Smooth muscle cell (in vitro differentiated cells): ENCODE measurements at regions not wholly inside any gene's neighbourhood (a gene's known extent, or its start where the extent isn't known, plus 50 kb on each side); places are given as distances from the start of the nearest gene placed in this dataset.

Source experiments
- DNase-seq: peaks from one replicate; lab custom pipeline; 2025; ENCODE audit not compliant: unreplicated experiment; lab: John Stamatoyannopoulos, UW
- H2AFZ ChIP-seq: fragments of 200-600 bp; sonication (generic); 2 replicates; pipeline ENCODE4 v1.6.0; 2016; ENCODE audit warnings: antibody characterized with exemption, low read depth, mild to moderate bottlenecking
- H3F3A ChIP-seq: fragments of 200-600 bp; sonication (generic); 2 replicates; pipeline ENCODE4 v1.6.0; 2017; ENCODE audit warnings: antibody characterized with exemption, low read depth
- H3K27ac ChIP-seq: fragments of 200-600 bp; sonication (generic); 2 replicates; pipeline ENCODE4 v1.5.1; 2016; ENCODE audit warnings: low read depth, mild to moderate bottlenecking
- H3K27me3 ChIP-seq: fragments of 200-600 bp; sonication (generic); 2 replicates; pipeline ENCODE4 v1.6.1; 2016; ENCODE audit warnings: low read depth, mild to moderate bottlenecking
- H3K36me3 ChIP-seq: fragments of 200-600 bp; sonication (generic); 2 replicates; pipeline ENCODE4 v1.5.1; 2016; ENCODE audit warnings: low read depth
- H3K4me1 ChIP-seq: fragments of 200-600 bp; sonication (generic); 2 replicates; pipeline ENCODE4 v1.5.1; 2016; ENCODE audit warnings: low read depth
- H3K4me2 ChIP-seq: fragments of 200-600 bp; sonication (generic); 2 replicates; pipeline ENCODE4 v1.6.0; 2016; ENCODE audit warnings: mild to moderate bottlenecking
- H3K4me3 ChIP-seq: fragments of 200-600 bp; sonication (generic); 2 replicates; pipeline ENCODE4 v1.5.1; 2016; ENCODE audit warnings: mild to moderate bottlenecking
- H3K79me2 ChIP-seq: fragments of 200-600 bp; sonication (generic); 2 replicates; pipeline ENCODE4 v1.6.0; 2016; ENCODE audit warnings: low read depth, mild to moderate bottlenecking
- H3K9ac ChIP-seq: fragments of 200-600 bp; sonication (generic); 2 replicates; pipeline ENCODE4 v1.6.0; 2016; ENCODE audit warnings: low read depth
- H3K9me3 ChIP-seq: fragments of 200-600 bp; sonication (generic); replicated peaks from 2 replicates; pipeline ENCODE4 v1.5.1; 2016; ENCODE audit warnings: low read depth
- H4K20me1 ChIP-seq: fragments of 200-600 bp; sonication (generic); 2 replicates; pipeline ENCODE4 v1.6.0; 2016; ENCODE audit warnings: low read depth
- CTCF ChIP-seq: fragments of 200-600 bp; sonication (generic); IDR thresholded peaks from 2 replicates; pipeline ENCODE4 v1.5.1; 2017; ENCODE audit warnings: borderline replicate concordance, mild to moderate bottlenecking, antibody characterized with exemption; ENCODE audit not compliant: insufficient read depth, poor library complexity, severe bottlenecking
- WGBS: methylation state at CpG from one replicate; pipeline ENCODE4 v1.1.7; 2016; ENCODE audit warnings: low lambda C conversion rate; 5-methylcytosine and 5-hydroxymethylcytosine counted together

GRCh38 chr1:182304627-182305026, 87.0 kb downstream of the GLUL start:
- TF ChIP-seq CTCF: no peak
- H3K4me3 ChIP-seq: no peak overlapping the region
- H3K4me1 ChIP-seq: peaks cover 21% of the 10 kb centered on the region
- no peak overlapping the region for H3K27ac ChIP-seq
- no peaks in the 10 kb centered on the region for H3K27me3 ChIP-seq
- no peak overlapping the region for H3K9ac ChIP-seq
- no peaks in the 10 kb centered on the region for H3F3A ChIP-seq
- no peak overlapping the region for H3K4me2 ChIP-seq
- no peaks in the 10 kb centered on the region for H3K9me3 ChIP-seq
- no peaks in the 10 kb centered on the region for H3K79me2 ChIP-seq
- H4K20me1 ChIP-seq: no peaks in the 10 kb centered on the region
- H2AFZ ChIP-seq: no peak overlapping the region
- DNase-seq: no peak
- no peaks in the 10 kb centered on the region for H3K36me3 ChIP-seq

- no peak for TF ChIP-seq CTCF
- no peak overlapping the region for H3K4me2 ChIP-seq
- H3K9ac ChIP-seq: no peak overlapping the region
- no peak overlapping the region for H3K27ac ChIP-seq
- peaks cover 18% of the 10 kb centered on the region for H3K4me1 ChIP-seq
- no peaks in the 10 kb centered on the region for H3K36me3 ChIP-seq
- 87% methylated on average over 3 of the region's 3 CpGs for WGBS
- no peaks in the 10 kb centered on the region for H4K20me1 ChIP-seq
- H3K9me3 ChIP-seq: no peaks in the 10 kb centered on the region
- H3K27me3 ChIP-seq: no peaks in the 10 kb centered on the region
- H3F3A ChIP-seq: no peaks in the 10 kb centered on the region
- H3K79me2 ChIP-seq: no peaks in the 10 kb centered on the region
- no peak overlapping the region for H2AFZ ChIP-seq
- DNase-seq: no peak
- H3K4me3 ChIP-seq: no peak overlapping the region
Observed at GRCh38 chr1:182304218-182304617, 87.4 kb downstream of the GLUL start.

DNA sequence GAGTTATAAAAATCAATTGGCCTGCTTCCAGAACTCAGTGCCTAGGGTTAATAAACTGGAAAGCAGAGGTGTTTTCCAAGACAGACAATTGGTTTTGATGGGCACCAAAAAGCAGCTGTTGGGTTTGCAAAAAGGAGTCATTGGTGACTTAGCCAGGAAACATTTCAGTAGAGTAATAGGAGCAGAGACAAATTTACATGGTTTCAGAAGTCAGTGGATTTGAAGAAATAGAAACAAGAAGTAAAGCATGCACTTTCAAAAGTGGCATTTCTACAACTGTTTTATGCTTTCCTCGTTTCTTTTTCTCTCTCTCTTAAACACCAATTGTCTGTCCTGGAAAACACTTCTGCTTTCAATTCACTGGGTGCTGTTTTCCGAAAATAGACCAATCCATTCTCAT, 87.8 kb downstream of the GLUL start:
- no peak overlapping the region for H3K27ac ChIP-seq
- no peaks in the 10 kb centered on the region for H4K20me1 ChIP-seq
- no peaks in the 10 kb centered on the region for H3K36me3 ChIP-seq
- no peaks in the 10 kb centered on the region for H3K27me3 ChIP-seq
- no peak overlapping the region for H2AFZ ChIP-seq
- H3K9ac ChIP-seq: no peak overlapping the region
- no peak overlapping the region for H3K4me2 ChIP-seq
- peaks cover 18% of the 10 kb centered on the region for H3K4me1 ChIP-seq
- WGBS: 98% methylated on average over 2 of the region's 2 CpGs
- H3K9me3 ChIP-seq: no peaks in the 10 kb centered on the region
- DNase-seq: no peak
- H3F3A ChIP-seq: no peaks in the 10 kb centered on the region
- TF ChIP-seq CTCF: no peak
- H3K79me2 ChIP-seq: no peaks in the 10 kb centered on the region
- no peak overlapping the region for H3K4me3 ChIP-seq

- Histone ChIP-seq H3K9ac (no peak overlapping the region), H3K27ac (no peak overlapping the region), H3K9me3 (no peaks in the 10 kb centered on the region), H3F3A (no peaks in the 10 kb centered on the region), H2AFZ (no peak overlapping the region), H3K4me2 (no peak overlapping the region), H3K4me3 (no peak overlapping the region), H3K36me3 (no peaks in the 10 kb centered on the region), H3K79me2 (no peaks in the 10 kb centered on the region), H3K27me3 (no peaks in the 10 kb centered on the region), H3K4me1 (peaks cover 18% of the 10 kb centered on the region), H4K20me1 (no peaks in the 10 kb centered on the region)
- DNase-seq: no peak
- WGBS: 66% methylated on average over 9 of the region's 9 CpGs
- no peak for TF ChIP-seq CTCF
Observed at GRCh38 chr1:182301467-182302198, 90.0 kb downstream of the GLUL start.
